ENCODE measurements at regions not wholly inside any gene's neighbourhood (a gene's known extent, or its start where the extent isn't known, plus 50 kb on each side); places are given as distances from the start of the nearest gene placed in this dataset.

- no peak for DNase-seq (ENCODE audit: low spot score)
Observed at GRCh38 chr1:82950606-82951200, 1048.2 kb downstream of the TTLL7 start.

- DNase-seq (ENCODE audit: low spot score), result no peak
Observed at GRCh38 chr1:82948386-82948785, 1050.5 kb downstream of the TTLL7 start.

GRCh38 chr1:82947278-82947677 lies 1051.7 kb downstream of the TTLL7 start:
- no peak for DNase-seq (ENCODE audit: low spot score)

- no peak for DNase-seq (ENCODE audit: low spot score)
Observed at GRCh38 chr1:82946096-82946605, 1052.8 kb downstream of the TTLL7 start.

GRCh38 chr1:82944822-82945221 lies 1054.1 kb downstream of the TTLL7 start:
- no peak for DNase-seq (ENCODE audit: low spot score)

- no peak for DNase-seq (ENCODE audit: low spot score)
Observed at GRCh38 chr1:82934074-82934473, 1064.9 kb downstream of the TTLL7 start.

- no peak for DNase-seq (ENCODE audit: low spot score)
Observed at GRCh38 chr1:82932727-82933126, 1066.2 kb downstream of the TTLL7 start.

GRCh38 chr1:82932207-82932606 lies 1066.7 kb downstream of the TTLL7 start:
- no peak for DNase-seq (ENCODE audit: low spot score)

- no peak for DNase-seq (ENCODE audit: low spot score)
Observed at GRCh38 chr1:82931006-82931405, 1067.9 kb downstream of the TTLL7 start.

- no peak for DNase-seq (ENCODE audit: low spot score)
Observed at GRCh38 chr1:82927753-82928152, 1071.2 kb downstream of the TTLL7 start.

- no peak for DNase-seq (ENCODE audit: low spot score)
Observed at GRCh38 chr1:82924666-82925065, 1074.3 kb downstream of the TTLL7 start.

GRCh38 chr1:82923931-82924330 lies 1075.0 kb downstream of the TTLL7 start:
- no peak for DNase-seq (ENCODE audit: low spot score)

GRCh38 chr1:82921759-82922158 lies 1077.2 kb downstream of the TTLL7 start:
- DNase-seq (ENCODE audit: low spot score), result no peak

GRCh38 chr1:82920418-82921248 lies 1078.3 kb downstream of the TTLL7 start:
- no peak for DNase-seq (ENCODE audit: low spot score)

- DNase-seq (ENCODE audit: low spot score), result no peak
Observed at GRCh38 chr1:82919837-82920236, 1079.1 kb downstream of the TTLL7 start.

- DNase-seq (ENCODE audit: low spot score), result no peak
Observed at GRCh38 chr1:82907313-82907712, 1091.6 kb downstream of the TTLL7 start.

GRCh38 chr1:82903626-82904025 lies 1095.3 kb downstream of the TTLL7 start:
- DNase-seq (ENCODE audit: low spot score), result no peak

- no peak for DNase-seq (ENCODE audit: low spot score)
Observed at GRCh38 chr1:82901561-82901960, 1097.4 kb downstream of the TTLL7 start.

- no peak for DNase-seq (ENCODE audit: low spot score)
Observed at GRCh38 chr1:82901118-82901517, 1097.8 kb downstream of the TTLL7 start.

- DNase-seq (ENCODE audit: low spot score), result no peak
Observed at GRCh38 chr1:82899017-82899416, 1098.3 kb downstream of the ADGRL2 start.

GRCh38 chr1:82897549-82897948 lies 1096.8 kb downstream of the ADGRL2 start:
- no peak for DNase-seq (ENCODE audit: low spot score)

GRCh38 chr1:82896036-82896435 lies 1095.3 kb downstream of the ADGRL2 start:
- no peak for DNase-seq (ENCODE audit: low spot score)

- DNase-seq (ENCODE audit: low spot score), result no peak
Observed at GRCh38 chr1:82894635-82895034, 1093.9 kb downstream of the ADGRL2 start.

All from SW480 (cell line).